UCSD-AML1 (cell line): ENCODE measurements at regions not wholly inside any gene's neighbourhood (a gene's known extent, or its start where the extent isn't known, plus 50 kb on each side); places are given as distances from the start of the nearest gene placed in this dataset.

ENCODE experiments used
- DNase-seq: peaks from one replicate; lab custom pipeline; 2025; ENCODE audit not compliant: unreplicated experiment; lab: John Stamatoyannopoulos, UW

DNA sequence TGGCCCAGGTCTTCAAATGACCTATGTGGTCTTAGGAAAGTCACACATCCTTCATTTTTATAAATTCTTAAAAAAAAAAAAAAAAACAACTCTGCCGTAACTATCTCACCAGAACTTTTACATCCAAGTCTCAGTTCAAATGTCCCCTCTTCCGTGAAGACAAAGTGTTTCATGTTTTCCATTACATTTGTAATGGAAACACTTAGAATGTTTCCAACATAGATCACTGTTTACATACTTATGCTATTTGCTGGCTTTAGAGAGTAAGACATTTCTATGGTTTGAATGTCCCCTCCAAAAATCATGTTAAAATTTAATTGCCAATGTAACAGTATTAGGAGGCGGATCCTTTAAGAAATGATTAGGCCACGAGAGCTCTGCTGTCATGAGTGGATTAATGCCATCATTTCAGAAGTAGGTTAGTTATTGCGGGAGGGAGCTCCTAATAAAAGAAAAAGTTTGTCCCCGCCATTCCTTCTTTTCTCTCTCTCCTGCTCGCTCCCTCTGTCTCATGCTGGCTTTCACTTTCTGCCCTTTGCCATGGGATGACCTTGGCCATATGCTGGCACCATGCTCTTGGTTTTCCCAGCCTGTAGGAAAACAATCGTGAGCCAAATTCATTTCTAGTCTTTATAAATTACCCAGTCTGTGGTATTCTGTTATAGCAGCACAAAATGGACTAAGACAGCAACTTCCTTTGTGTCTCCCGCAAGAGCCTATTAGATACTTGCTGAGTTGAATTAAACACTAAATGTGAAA, 887.8 kb upstream of the SOX9 start:
- DNase-seq: no peak

DNA sequence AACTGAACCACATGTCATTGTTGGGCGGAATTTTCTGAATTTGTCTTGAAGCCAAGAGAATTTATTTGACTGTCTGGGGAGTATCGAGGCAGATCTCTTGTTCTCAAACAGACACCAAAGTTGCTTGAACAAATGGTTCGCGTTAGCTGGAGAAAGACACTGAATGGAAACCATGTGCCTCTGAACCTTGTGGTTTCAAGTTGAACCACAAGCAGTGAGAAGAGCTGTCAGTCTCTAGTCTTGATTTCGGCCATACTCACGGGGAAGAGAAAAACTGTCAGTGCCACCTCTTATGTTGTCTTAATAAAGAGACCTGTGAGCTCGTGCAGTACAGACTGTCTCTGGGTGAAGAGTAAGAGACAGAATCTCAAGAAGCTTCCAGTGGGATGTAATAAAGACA, 886.5 kb upstream of the SOX9 start:
- DNase-seq: no peak

DNA sequence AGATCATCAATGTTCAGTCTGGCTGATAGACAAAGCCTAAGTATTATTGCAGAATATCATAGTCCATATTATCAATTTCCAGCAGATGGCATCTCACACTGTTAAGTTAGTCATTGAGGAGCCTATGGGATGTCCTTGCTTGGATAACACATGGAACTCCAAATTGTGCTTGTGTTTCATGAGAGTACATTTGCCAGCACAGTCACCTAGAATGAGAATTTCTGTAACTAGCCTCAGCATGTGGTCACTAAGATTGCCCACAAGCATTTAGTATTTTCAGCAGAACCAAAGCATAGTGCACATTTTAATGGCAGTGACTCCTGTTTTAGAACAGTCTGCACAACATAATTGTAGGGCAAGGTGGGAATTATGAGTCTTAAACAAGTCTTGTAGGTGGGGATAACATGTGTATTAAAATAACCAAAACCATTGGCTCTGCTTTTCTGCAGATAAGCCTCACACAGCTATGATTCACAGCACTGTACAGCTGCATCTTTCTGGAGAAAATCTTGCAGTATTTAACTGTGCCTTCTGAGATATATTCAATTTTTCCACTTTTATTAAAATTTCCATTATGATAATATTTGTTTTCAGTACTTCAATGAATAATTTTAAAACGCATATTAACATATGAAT, 882.8 kb upstream of the SOX9 start:
- DNase-seq: no peak

GRCh38 chr17:71247441-71248015, 873.3 kb upstream of the SOX9 start:
- DNase-seq: no peak

- no peak for DNase-seq
Observed at GRCh38 chr17:71251276-71251675, 869.5 kb upstream of the SOX9 start.

- no peak for DNase-seq
Observed at GRCh38 chr17:71251951-71252350, 868.9 kb upstream of the SOX9 start.

DNA sequence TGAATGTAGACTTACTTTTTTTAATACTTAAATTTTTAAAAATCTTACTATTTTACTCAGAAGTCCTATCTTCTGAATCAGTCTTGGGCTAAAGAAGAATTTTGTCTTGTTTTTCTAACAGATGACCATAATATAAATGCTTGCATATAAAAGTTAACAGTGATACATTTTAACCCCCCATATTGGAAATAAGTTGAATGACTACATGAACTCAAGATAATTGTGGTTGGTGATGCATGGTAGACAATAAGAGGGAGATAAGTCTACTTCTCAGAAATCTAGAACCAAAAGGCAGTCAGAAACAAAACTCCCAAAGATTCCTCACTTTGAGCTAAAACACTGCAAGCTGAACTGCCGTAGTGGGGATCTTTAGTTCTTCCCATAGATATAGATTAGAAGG, 868.4 kb upstream of the SOX9 start:
- DNase-seq: no peak

DNA sequence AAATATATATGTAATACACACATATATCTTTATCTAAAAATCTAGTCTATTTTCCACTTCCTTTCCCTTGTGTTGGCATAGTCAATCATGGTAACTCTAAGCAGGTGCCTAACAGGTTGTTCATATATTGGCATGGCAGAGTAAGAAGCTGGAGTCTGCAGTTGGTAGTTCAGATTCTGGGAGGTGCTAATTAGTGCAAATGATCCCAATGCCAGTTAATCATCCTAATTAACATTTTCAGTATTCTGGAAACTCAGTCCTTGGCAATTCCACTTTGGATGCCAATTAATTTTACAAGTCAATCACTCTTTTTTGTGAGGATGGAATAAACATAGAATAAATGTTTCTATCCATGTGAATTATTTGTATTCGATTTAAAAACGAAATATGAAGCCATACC, 863.7 kb upstream of the SOX9 start:
- DNase-seq: no peak

- no peak for DNase-seq
Observed at GRCh38 chr17:71260366-71260940, 860.4 kb upstream of the SOX9 start.

GRCh38 chr17:71262586-71262985, 858.2 kb upstream of the SOX9 start:
- no peak for DNase-seq

GRCh38 chr17:71267668-71268067, 853.2 kb upstream of the SOX9 start:
- no peak for DNase-seq

DNA sequence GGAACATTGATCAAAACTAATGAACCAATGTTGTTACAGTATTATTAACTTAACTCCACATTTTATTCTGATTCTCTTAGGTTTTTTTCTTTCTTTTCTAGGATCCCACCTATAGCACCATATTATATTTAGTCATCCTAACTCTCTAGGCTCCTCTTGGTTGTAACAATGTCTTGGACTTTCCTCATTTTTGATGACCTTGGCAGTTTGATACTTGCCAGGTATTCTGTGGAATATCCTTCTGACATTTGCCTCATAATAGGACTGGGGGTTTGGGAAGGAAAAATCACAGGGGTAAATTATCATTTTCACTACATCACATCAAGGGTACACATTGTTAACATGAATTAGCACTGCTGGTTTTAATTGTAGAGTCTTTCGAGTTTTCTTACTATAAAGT, 851.6 kb upstream of the SOX9 start:
- DNase-seq: no peak

DNA sequence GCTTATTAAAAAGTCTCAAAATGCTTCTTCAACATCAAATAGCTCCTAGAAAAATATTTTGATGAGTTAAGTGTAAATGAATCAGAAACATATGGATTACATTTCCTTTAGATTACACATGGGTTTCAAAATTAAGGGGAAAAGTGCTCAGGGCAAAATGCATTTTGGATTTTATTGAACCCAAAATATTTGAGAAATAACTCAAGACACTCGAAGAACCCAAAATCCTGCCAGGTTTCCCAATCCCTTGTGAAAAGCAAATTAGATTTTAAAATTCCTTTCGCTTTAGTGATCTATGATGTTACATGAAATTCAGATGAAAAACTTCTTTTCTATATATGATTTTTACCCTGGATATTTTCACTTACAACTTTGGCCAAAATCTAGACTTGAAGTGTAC, 847.4 kb upstream of the SOX9 start:
- DNase-seq: no peak

DNA sequence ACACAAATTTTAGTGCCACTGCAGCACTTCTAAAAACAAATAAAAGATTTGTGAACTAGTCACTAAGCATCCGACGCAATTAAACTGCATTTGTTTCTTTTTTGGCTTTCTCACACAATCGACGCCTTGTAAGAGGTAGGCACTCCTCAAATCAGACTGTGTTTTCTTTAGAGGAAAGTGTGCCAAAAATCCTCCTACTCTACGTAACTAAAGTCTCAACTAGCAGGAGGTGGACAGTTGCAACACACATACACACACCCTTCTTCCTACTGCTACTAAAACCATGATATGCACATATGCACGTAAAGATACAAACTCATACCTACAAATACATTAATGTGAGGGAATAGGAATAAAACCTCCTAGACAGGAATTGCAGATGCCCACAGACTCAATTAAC, 844.7 kb upstream of the SOX9 start:
- DNase-seq: no peak

GRCh38 chr17:71283486-71283885, 837.3 kb upstream of the SOX9 start:
- no peak for DNase-seq

DNA sequence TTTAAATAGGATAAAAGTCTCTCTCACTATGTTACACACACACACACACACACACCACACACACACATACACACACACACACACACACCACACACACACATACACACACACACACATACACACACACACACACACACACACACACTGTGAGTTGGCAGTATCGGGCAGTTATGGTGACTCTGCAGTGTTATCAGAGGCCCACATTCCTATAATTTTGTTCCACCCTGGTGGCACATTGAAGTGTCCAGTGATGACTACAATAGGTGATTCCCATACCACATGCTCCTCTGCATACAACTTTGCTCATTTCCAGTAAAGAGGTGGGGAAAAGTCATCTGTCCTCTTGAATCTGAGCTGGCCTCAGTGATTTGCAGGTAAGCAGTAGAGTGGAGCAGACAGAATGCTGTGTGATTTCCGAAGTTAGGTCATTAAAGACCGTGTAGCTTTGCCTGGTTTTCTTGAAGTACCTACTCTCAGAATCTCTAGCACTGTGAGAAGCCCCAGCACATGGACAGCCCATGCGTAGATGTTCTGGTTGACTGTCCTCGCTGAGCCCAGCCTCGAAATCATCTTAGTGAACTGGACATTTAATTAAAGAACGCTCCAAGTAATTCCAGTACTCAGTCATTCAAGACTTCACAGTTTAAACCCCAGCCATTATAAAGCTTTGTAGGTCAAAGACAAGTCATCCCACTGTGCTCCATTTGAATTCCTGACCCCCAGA, 836.6 kb upstream of the SOX9 start:
- no peak for DNase-seq

- DNase-seq: no peak
Observed at GRCh38 chr17:71286625-71287024, 834.2 kb upstream of the SOX9 start.

DNA sequence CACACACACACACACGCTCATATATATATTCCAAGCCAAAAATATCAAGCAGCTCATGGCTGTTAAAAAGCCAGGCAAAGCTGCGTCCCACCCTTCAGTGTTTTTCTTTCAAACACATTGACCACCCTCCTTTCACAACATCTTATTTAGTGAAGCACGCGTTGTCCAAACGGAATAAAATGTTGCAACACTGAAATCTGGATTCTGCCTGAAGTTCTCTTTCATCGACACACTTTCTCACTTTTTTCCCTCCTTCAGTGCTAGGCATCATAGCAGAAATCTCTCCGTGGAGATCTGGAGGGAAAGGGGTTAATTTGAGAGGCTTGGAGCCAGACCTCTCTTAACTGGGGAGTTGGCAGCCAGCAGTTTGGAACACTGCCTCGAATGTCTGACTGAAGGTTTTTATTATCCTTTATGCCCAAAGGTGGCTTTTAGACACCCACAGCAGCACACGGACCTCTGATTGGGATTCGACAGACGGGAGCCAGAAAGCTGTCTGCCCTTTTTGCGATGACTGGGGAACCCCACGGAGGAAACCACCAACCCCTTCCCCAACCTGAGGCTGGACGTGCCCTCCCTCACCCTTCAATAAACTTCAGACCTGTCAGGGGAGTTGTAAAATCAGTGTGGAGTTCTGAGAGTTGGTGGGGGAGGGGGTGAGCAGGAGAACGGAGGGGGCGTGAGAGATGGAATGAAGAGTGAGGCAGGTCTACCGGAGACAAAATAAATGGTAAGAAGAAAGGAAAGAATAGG, 833.6 kb upstream of the SOX9 start:
- DNase-seq: no peak

DNA sequence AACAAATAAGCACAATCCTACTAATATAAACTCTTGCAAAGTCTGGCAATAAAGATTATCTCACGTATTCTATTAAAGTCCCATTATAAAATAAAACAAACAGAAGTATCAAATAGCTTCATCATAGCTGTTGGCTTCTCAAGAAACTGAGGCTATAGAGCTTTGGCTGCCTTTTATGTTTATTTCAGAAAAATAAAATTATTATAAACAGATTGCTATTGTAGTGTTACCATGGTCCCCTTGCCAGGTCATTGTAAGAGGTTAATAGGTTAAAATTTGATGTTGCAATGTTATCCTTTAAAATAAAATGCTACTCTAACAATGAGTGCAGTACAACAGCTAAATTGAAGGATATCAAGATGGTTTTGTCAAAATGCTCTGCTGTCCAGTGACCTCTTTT, 828.8 kb upstream of the SOX9 start:
- no peak for DNase-seq

DNA sequence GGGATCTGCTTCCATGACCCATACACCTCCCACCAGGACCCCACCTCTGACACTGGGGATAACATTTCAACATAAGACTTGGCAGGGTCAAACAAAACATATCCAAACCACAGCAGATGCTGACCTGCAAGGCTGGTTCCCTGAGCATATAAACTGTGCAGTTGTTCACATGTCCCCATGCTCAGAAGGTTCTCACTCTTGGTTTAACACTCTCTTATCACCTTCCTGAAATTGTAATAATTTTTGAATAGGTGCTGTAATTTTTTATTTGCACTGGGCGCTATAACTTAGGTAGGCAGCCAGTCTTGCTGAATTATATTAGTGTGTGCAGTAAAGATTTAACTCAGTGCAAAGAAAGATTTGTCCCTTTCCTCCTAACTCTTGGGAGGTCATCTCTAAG, 824.8 kb upstream of the SOX9 start:
- DNase-seq: no peak

- DNase-seq: no peak
Observed at GRCh38 chr17:71301063-71301462, 819.8 kb upstream of the SOX9 start.
